ENCODE measurements at regions not wholly inside any gene's neighbourhood (a gene's known extent, or its start where the extent isn't known, plus 50 kb on each side); places are given as distances from the start of the nearest gene placed in this dataset.

DNA sequence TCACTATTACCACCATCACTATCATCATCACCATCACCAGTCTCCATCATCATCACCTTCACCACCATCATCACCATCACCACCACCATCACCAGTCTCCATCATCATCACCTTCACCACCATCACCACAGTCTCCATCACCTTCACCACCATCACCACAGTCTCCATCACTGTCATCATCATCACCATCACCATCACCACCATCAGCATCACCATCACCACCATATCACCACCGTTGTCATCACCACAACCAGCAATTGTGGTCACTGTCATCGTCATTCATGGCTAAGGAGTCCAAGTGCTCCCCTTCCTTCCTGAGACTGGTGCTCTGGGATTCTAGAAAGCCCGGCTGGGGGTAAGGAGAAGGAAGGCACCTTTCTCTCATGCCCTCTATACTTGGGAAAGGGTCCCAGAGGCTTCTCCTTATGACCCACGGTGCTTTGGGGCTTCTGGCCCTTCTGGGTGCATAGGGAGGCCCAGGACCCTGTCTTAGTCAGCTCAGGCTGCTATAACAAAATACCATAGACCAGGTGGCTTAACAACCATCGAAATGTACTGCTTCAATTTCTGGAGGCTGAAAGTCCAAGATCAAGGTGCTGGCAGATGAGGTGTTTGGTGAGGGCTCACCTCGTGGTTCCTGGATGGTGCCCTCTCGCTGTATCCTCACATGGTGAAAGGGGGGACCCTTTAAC is 93.4 kb upstream of the GSE1 start:
- H3K9me3 Mint-ChIP-seq = peaks cover 0 to 4% (median 0%) of the 10 kb centered on the region in 7 donors
- Histone ChIP-seq H3K4me2 (replicated peaks; ENCODE audit: extremely low read depth, low read length, poor library complexity, severe bottlenecking) (no peak overlapping the region), H3K27me3 (ENCODE audit: control insufficient read depth in 2 of 2, insufficient read depth in 2 of 2, low read length in 2 of 2) (no peaks in the 10 kb centered on the region), H3K79me2 (ENCODE audit: insufficient read depth, low read length) (no peaks in the 10 kb centered on the region), H4K20me1 (ENCODE audit: insufficient read depth, low read length) (no peaks in the 10 kb centered on the region), H3K27ac (ENCODE audit: low read depth in 1 of 2, low read length in 2 of 2) (no peak overlapping the region), H3K9me3 (replicated peaks in 1 of 2; ENCODE audit: control insufficient read depth in 1 of 2, insufficient read depth in 1 of 2, low read length in 2 of 2) (no peaks in the 10 kb centered on the region), H2AFZ (ENCODE audit: insufficient read depth, low read depth, low read length, poor library complexity, severe bottlenecking) (no peak overlapping the region), H3K36me3 (replicated peaks in 1 of 2; ENCODE audit: control insufficient read depth in 1 of 2, insufficient read depth in 2 of 2, low read length in 2 of 2) (no peaks in the 10 kb centered on the region), H3K9ac (ENCODE audit: insufficient read depth, low read length, poor library complexity, severe bottlenecking) (no peak overlapping the region), H3K4me3 (replicated peaks in 1 of 3; ENCODE audit: low read depth in 2 of 3, low read length in 3 of 3) (no peak overlapping the region), H3K4me1 (ENCODE audit: control insufficient read depth in 1 of 2, insufficient read depth in 2 of 2, low read length in 2 of 2) (peaks cover 14 to 17% of the 10 kb centered on the region in 2 donors)
- H3K27ac Mint-ChIP-seq = peak overlapping the region in 1 of 7 donors; percentile 5
- intact Hi-C loops (cut with micrococcal nuclease) = no loop called here
- H3K4me3 Mint-ChIP-seq = no peak overlapping the region
- WGBS (ENCODE audit: insufficient coverage) = 100% methylated on average over 3 of the region's 7 CpGs
- no peaks in the 10 kb centered on the region for H3K36me3 Mint-ChIP-seq
- peaks cover 16% of the 10 kb centered on the region for H3K4me1 Mint-ChIP-seq
- H3K27me3 Mint-ChIP-seq (ENCODE audit: low read depth in 3 of 3) = peaks cover 0 to 13% (median 10%) of the 10 kb centered on the region in 3 donors
- DNase-seq = no peak
- TF ChIP-seq, protein P1, sequence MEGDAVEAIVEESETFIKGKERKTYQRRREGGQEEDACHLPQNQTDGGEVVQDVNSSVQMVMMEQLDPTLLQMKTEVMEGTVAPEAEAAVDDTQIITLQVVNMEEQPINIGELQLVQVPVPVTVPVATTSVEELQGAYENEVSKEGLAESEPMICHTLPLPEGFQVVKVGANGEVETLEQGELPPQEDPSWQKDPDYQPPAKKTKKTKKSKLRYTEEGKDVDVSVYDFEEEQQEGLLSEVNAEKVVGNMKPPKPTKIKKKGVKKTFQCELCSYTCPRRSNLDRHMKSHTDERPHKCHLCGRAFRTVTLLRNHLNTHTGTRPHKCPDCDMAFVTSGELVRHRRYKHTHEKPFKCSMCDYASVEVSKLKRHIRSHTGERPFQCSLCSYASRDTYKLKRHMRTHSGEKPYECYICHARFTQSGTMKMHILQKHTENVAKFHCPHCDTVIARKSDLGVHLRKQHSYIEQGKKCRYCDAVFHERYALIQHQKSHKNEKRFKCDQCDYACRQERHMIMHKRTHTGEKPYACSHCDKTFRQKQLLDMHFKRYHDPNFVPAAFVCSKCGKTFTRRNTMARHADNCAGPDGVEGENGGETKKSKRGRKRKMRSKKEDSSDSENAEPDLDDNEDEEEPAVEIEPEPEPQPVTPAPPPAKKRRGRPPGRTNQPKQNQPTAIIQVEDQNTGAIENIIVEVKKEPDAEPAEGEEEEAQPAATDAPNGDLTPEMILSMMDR (IDR thresholded peaks at IDR 0.05) = no peak

DNA sequence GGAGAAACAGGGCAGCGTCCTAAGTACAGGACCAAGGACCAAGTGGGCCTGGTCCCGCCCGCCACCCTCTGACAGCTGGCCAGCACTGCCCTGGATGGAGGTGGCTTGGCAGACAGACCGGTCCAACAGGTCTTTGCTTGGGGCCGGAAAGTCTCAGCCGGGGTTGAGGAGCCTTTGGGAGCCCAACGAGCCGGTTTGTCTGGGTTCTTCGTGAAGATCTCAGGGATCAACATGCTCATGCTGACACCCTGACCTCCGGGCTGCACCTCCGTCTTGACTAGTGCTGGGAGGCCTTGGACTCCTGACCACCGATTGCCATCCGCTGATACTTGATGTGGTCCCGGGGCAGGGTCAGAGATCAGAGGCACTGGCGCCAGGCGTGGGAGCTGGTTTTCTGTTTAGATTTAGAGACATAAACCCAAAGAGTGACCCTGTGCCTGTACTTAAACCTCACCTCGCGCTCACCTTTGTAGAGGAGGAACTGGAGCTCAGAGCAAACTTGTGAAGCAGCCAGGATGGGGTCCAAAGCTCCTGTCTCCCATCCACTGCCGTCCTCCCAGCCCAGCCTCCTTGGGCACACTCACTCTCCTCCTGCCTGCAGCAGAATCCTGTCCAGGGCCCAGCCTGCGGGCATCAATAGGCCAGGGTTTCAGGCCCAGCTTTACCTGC is 92.1 kb upstream of the GSE1 start:
- Histone ChIP-seq H3K4me2 (replicated peaks; ENCODE audit: extremely low read depth, low read length, poor library complexity, severe bottlenecking) (no peak overlapping the region), H2AFZ (ENCODE audit: insufficient read depth, low read depth, low read length, poor library complexity, severe bottlenecking) (no peak overlapping the region), H3K27me3 (ENCODE audit: control insufficient read depth in 2 of 2, insufficient read depth in 2 of 2, low read length in 2 of 2) (no peaks in the 10 kb centered on the region), H3K9me3 (replicated peaks in 1 of 2; ENCODE audit: control insufficient read depth in 1 of 2, insufficient read depth in 1 of 2, low read length in 2 of 2) (no peaks in the 10 kb centered on the region), H3K4me1 (ENCODE audit: control insufficient read depth in 1 of 2, insufficient read depth in 2 of 2, low read length in 2 of 2) (peaks cover 25 to 30% of the 10 kb centered on the region in 2 donors), H3K79me2 (ENCODE audit: insufficient read depth, low read length) (no peaks in the 10 kb centered on the region), H3K9ac (ENCODE audit: insufficient read depth, low read length, poor library complexity, severe bottlenecking) (no peak overlapping the region), H3K27ac (ENCODE audit: low read depth in 1 of 2, low read length in 2 of 2) (no peak overlapping the region), H3K4me3 (replicated peaks in 1 of 3; ENCODE audit: low read depth in 2 of 3, low read length in 3 of 3) (no peak overlapping the region), H3K36me3 (replicated peaks in 1 of 2; ENCODE audit: control insufficient read depth in 1 of 2, insufficient read depth in 2 of 2, low read length in 2 of 2) (no peaks in the 10 kb centered on the region), H4K20me1 (ENCODE audit: insufficient read depth, low read length) (no peaks in the 10 kb centered on the region)
- Mint-ChIP-seq H3K4me1 (peaks cover 24% of the 10 kb centered on the region), H3K27me3 (ENCODE audit: low read depth in 3 of 3) (peaks cover 0 to 11% (median 9%) of the 10 kb centered on the region in 3 donors), H3K36me3 (no peaks in the 10 kb centered on the region), H3K9me3 (peaks cover 0 to 4% (median 0%) of the 10 kb centered on the region in 7 donors), H3K4me3 (no peak overlapping the region), H3K27ac (no peak overlapping the region)
- no peak for DNase-seq
- intact Hi-C loops (cut with micrococcal nuclease) = no loop called here
- TF ChIP-seq, protein P1 (IDR thresholded peaks at IDR 0.05) = no peak
- WGBS (ENCODE audit: insufficient coverage) = 97% methylated on average over 16 of the region's 20 CpGs

Measured in CD14-positive monocyte (primary cell).